Jurkat, Clone E6-1 (cell line): ENCODE measurements at regions not wholly inside any gene's neighbourhood (a gene's known extent, or its start where the extent isn't known, plus 50 kb on each side); places are given as distances from the start of the nearest gene placed in this dataset.

ENCODE experiments used
- DNase-seq: peaks from one replicate; pipeline ENCODE4 v3.0.0-alpha.2; 2011; ENCODE audit warnings: low read depth, low spot score
- H3K4me3 ChIP-seq: 2 replicates; pipeline ENCODE4 v1.5.1; 2011; ENCODE audit warnings: mild to moderate bottlenecking, low read length, control low read depth, moderate library complexity

DNA sequence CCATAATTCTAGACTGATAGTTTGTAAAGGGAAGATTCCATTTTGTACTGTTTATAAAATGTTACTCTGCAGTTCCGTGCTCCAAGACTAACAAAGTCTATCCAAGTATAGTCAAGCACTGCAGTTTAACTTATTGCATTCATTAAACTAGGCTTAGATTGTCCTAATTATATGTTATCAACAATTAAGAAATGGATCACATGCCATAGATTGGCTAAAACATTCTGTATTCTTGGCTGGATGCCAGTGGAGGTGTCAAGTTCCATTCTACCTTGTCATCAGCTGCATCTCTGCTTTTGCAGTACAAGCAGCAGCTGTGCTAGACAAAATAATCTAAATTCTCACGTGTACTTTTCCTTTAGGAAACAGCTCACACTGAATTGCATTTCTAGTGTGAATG, 69.4 kb upstream of the MEF2C start:
- no peak overlapping the region for H3K4me3 ChIP-seq
- DNase-seq: no peak

DNA sequence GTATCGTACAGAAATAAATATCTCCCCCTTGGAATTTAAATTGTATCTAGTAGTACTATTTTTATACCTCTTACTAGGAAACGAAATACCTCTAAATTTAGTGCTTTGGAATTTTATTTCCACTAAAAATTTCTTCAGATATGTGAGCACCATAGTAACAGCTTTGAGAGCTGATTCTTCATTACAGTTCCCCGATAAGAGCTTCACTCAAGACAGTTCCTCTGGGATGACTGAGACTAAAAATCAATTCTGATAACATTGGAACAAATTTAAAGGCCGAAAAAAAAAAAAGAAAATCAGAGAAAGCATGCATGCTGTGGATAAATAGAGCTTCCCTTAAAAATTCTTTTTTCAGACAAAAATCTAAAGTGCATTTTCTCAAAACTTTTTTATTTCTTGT, 68.5 kb upstream of the MEF2C start:
- no peak for DNase-seq
- H3K4me3 ChIP-seq: no peak overlapping the region

DNA sequence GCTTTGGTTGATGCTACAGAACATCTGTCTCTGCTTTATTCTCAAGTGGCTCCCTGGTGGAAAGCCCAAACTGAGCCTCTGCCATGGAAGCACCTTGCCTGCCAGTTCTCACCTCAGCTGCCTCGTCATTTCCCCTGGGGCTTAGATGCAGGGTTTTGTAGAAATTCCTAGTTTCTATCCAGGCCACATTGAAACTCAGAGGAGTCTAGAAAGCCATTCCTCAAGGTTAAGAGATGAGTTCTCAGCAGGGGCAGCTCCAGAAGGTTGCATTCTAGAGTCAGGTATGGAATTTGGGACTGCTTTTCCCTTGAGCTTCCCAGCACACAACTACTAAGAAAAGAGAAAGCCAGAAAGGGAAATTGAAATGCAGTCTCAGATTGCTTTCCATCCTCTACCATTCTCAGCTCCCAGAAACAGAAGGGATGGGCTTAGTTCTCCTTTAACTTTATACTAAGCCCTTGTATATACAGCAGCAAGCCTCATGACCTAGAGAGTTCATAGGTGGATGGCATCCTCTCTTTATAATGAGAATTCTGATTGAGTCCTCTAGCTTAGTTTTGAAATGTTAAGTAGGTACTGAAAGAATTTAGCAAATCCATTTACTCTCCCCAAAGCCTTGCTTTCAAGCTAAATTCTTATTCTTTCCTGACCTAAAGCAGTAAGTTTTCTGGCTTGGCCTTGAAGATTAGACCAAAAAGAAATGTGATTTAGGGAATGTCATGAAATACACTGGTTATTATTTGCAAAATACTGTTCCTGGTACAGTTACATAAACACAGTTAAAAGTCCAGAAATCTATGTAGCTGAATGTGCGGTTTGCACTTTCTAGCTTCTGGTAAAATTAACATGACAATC, 66.0 kb upstream of the MEF2C start:
- DNase-seq: no peak

DNA sequence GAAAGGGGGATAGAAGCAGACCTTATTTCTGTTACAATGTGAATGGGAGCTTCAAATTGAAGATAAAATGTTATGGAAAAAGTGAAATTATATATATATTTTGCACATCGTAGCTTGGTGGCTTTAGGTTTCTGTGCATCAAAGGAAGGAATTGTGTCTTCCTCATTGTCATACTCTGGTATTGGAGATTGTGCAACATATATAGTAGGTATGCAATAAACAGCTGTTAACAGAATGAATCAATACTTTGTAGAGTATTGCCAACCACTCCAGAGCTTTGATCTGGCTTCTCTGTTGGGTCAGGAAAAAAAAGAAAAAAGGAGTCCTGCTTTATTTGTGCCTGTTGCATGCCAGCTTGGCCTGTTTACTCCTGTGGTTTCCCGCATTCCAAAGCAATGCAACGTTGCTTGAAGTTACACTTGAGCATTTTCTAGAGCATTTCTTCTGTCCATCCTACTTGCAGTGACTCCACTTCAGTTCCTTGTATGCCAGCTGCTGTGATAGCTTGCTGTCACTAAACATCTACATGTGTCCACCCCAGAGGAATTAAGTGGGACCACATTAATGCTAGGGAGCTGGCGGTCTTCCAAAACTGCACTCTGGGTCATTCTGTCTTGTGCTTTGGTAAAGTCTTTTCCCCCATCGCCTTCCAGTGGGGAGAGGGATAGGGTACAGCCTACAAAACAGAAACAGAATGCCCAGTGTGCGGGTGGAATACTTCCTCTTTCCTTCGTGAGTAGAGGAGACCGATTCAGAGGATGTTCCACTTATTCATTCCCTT, 62.0 kb upstream of the MEF2C start:
- no peak for DNase-seq
- H3K4me3 ChIP-seq: no peak overlapping the region

More for the DNA sequence above, 66.0 kb upstream of the MEF2C start:
- no peak overlapping the region for H3K4me3 ChIP-seq

DNA sequence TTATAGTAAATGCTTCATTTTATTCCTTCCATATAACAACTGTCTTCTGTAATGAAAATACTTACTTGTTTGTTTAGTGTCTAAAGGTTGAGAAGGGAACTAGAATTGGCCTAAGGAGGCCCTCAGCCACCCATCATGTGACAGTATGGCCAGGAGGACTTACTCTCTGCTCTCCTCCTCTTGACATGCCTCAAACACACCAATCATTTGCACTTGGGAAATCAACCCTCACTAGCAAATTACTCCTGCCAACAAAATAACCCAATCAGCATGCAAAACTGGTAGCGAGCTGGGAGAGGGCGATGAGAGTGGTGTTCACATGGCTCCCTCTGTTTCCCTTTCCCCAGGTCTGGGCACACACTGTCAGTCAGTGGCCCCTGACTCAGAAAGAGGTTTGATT, 58.6 kb upstream of the MEF2C start:
- H3K4me3 ChIP-seq: no peak overlapping the region
- no peak for DNase-seq

DNA sequence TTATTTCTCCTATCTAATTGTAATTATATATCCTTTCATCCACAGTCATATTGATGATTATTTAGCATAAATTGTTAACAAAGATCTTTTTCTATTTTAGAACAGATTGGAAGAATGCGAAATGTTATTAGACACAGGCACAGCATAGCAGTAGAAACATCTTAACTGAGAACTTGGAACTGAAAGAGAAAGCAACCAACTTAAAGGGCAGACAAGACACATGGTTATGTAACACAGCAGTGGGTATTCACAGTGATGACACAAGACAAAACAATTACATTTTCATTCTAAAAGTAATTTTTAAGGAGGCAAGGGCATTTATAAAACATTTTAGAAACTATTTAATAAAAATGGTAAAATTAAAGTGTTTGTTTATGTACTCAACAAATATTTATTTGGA, 57.7 kb upstream of the MEF2C start:
- no peak for DNase-seq
- no peak overlapping the region for H3K4me3 ChIP-seq

DNA sequence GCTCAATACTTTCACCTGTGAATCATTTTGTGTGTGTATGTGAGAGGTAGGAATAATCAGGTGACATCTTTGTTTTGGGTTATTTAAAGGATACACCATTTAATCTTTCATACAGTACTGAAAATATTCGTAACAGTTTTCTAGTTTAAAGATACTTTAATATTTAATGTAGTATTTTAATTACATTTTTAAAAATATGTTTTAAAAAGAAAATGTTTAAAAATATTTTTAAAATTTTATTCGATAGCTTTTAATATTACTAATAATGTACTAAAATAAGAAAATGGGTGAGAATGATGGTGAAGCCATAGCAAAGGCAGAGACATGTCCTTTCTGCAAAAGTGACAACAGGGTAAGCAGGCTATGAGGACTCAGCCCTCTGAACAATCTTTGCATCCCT, 56.3 kb upstream of the MEF2C start:
- DNase-seq: no peak

DNA sequence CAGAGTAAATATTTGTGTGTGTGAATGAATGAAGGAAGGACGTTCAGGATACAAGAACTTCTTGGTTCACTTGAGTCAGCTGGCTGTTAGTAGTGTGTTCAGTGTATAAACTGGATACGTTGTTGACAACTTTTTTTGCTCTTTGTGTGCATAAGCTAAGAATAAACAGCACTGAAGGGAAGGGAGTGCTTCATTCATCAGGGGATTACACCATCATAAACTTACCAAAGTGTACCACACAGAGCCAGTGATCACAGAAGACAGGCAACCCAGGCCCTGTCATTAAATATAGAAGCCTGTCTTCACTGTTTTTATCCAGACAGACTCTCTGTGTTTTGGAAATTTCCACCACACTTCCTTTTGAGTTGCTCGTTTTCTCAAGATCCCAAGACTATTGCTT, 55.5 kb upstream of the MEF2C start:
- no peak for DNase-seq
- no peak overlapping the region for H3K4me3 ChIP-seq

More for the DNA sequence above, 56.3 kb upstream of the MEF2C start:
- H3K4me3 ChIP-seq: no peak overlapping the region

DNA sequence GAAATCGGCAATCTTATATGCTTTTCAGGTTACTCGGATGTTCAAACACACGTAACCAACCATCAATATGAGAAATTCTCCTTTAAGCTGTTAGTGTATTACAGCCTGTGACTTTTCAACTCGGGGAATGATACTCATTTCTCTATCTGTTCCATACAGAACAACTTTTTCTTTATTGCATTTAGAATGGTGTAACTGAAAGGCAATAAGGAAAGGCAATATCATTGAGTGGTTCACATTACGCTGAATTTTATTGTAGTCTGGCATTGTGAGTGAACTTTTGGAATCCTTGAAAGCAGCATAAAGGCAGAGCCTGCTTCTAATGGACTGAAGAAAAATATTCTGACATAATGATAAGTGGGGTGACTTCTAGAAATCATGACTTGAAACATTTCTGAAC, 54.4 kb upstream of the MEF2C start:
- H3K4me3 ChIP-seq: no peak overlapping the region
- no peak for DNase-seq

DNA sequence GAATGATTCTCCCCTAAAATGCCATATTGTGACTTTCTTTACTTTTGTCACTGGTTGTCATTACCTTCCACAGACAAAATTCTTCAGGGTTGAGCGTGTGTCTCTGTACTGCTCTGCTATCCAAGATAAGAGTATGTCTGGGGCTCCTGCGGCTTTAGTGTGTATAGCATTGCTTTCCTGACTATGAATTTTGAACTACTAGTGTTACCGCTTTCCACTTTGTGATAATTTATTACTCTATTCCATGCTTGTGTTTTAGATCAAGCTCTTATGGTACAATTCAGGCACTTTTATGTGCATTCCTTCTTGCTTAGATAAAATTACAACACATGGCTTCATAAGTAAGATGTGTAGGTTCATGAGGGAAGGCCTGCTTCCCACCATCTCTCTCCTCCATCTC, 51.5 kb upstream of the MEF2C start:
- DNase-seq: no peak
- no peak overlapping the region for H3K4me3 ChIP-seq
